ENCODE measurements at regions not wholly inside any gene's neighbourhood (a gene's known extent, or its start where the extent isn't known, plus 50 kb on each side); places are given as distances from the start of the nearest gene placed in this dataset.
"Not testable (repeated sequence)": the region's sequence is repeated elsewhere in the genome, so short reads cannot be mapped to it uniquely, and the experiment has no call there.

GRCh38 chr11:48902153-48902450 is 81.6 kb downstream of the TRIM51G start:
- H3K4me1 ChIP-seq; H3K9me3 ChIP-seq; CTCF ChIA-PET; ATAC-seq; H3K4me2 ChIP-seq; H3K27ac ChIP-seq; FAIRE-seq; DNase-seq (ENCODE audit: low read depth in 1 of 2, low spot score in 1 of 2); POLR2A ChIA-PET; H3K4me3 ChIP-seq: not testable (repeated sequence)
- WGBS (ENCODE audit: missing lambda C conversion rate) = 73% methylated on average over 6 of the region's 6 CpGs

GRCh38 chr11:48901381-48902152 is 82.1 kb downstream of the TRIM51G start:
- ATAC-seq; FAIRE-seq; H3K4me2 ChIP-seq; H3K4me1 ChIP-seq; H3K27ac ChIP-seq; H3K4me3 ChIP-seq; DNase-seq (ENCODE audit: low read depth in 1 of 2, low spot score in 1 of 2); H3K9me3 ChIP-seq; POLR2A ChIA-PET: not testable (repeated sequence)
- CTCF ChIA-PET = interaction anchor here (0.6 kb wide), 1 partner anchor 709 kb away, joined by 3 read pairs; no protein-coding TSS in a partner anchor
- 49% methylated on average over 29 of the region's 30 CpGs for WGBS (ENCODE audit: missing lambda C conversion rate)

- H3K4me2 ChIP-seq; DNase-seq (ENCODE audit: low read depth in 1 of 2, low spot score in 1 of 2); POLR2A ChIA-PET; H3K4me1 ChIP-seq; H3K27ac ChIP-seq; ATAC-seq; FAIRE-seq; H3K9me3 ChIP-seq; H3K4me3 ChIP-seq: not testable (repeated sequence)
- 56% methylated on average over 7 of the region's 29 CpGs for WGBS (ENCODE audit: missing lambda C conversion rate)
- CTCF ChIA-PET = interaction anchor here (0.6 kb wide), 1 partner anchor 709 kb away, joined by 3 read pairs; no protein-coding TSS in a partner anchor
These were observed 82.9 kb downstream of the TRIM51G start for GRCh38 chr11:48900801-48901181.

DNA sequence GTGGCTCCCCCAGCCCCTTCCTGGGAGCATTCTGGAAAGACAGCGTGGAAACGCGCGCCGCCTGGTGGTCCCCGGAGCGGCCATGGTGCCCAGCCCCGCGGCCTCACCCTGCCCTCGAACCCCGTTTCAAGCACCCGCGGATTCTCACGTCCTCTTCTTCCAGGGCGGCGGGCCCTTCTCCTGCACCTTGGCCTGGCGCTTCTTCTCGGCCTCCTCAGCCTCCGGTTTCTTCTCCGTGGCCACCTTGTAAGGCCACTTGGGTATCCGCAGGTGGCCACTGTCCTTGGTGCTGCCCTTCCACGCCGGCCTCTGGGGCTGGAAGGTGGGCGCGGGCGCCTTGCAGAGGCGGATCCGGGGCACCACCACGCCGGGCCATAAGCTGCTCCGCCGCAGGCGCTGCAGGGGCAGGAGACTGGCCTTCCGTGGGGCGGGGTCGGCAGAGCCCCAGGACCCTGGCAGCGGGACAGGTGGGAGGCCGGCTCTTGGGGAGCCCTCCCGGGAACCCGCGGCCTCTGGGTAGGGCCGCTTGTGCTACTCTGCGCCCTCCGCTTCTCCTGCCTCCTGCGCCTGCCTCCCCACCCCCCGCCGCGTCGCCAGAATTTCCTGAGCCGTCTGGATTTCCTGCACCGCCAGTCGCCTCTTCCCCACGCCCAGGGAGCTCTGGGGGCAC is 83.4 kb downstream of the TRIM51G start:
- H3K4me2 ChIP-seq = no peak overlapping the region
- ChIA-PET POLR2A (no interaction called here), CTCF (no interaction called here)
- H3K27ac ChIP-seq = no peak overlapping the region
- TF ChIP-seq CHD4 (IDR thresholded peaks at IDR 0.05; ENCODE audit: borderline replicate concordance) (no peak), MYC (IDR thresholded peaks at IDR 0.05; ENCODE audit: borderline replicate concordance, low read length) (no peak), E2F6 (IDR thresholded peaks at IDR 0.05; ENCODE audit: borderline replicate concordance, low read depth) (no peak), MAZ (IDR thresholded peaks at IDR 0.05; ENCODE audit: borderline replicate concordance, low read depth, low read length) (no peak)
- H3K9me3 ChIP-seq = no peaks in the 10 kb centered on the region; the same call in 2 of the 3 replicates
- no peak for DNase-seq (ENCODE audit: low read depth in 1 of 2, low spot score in 1 of 2)
- FAIRE-seq = no peak
- H3K4me3 ChIP-seq = no peak overlapping the region
- 81% methylated on average over 28 of the region's 53 CpGs for WGBS (ENCODE audit: missing lambda C conversion rate)
- no peaks in the 10 kb centered on the region for H3K4me1 ChIP-seq
- ATAC-seq = no peak

- ATAC-seq (no peak), FAIRE-seq (no peak), DNase-seq (ENCODE audit: low read depth in 1 of 2, low spot score in 1 of 2) (no peak)
- Histone ChIP-seq H3K4me2 (no peak overlapping the region), H3K4me1 (no peaks in the 10 kb centered on the region), H3K4me3 (no peak overlapping the region), H3K9me3 (no peaks in the 10 kb centered on the region), H3K27ac (no peak overlapping the region)
- CTCF ChIA-PET = no interaction called here
- WGBS (ENCODE audit: missing lambda C conversion rate) = 54% methylated on average over 11 of the region's 24 CpGs
- POLR2A ChIA-PET = no interaction called here
- no peak for TF ChIP-seq CHD2 (IDR thresholded peaks at IDR 0.05; ENCODE audit: low read length, partially characterized antibody)
- no peak for TF ChIP-seq ZNF302 (CRISPR knock-in tag; IDR thresholded peaks at IDR 0.05)
- TF ChIP-seq HES2 (IDR thresholded peaks at IDR 0.05) = no peak
- TF ChIP-seq TFCP2L1 (CRISPR knock-in tag; IDR thresholded peaks at IDR 0.05) = no peak
- TF ChIP-seq FOXS1 (CRISPR knock-in tag; IDR thresholded peaks at IDR 0.05) = no peak
- TF ChIP-seq, protein P1, sequence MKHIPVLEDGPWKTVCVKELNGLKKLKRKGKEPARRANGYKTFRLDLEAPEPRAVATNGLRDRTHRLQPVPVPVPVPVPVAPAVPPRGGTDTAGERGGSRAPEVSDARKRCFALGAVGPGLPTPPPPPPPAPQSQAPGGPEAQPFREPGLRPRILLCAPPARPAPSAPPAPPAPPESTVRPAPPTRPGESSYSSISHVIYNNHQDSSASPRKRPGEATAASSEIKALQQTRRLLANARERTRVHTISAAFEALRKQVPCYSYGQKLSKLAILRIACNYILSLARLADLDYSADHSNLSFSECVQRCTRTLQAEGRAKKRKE (CRISPR knock-in tag; IDR thresholded peaks at IDR 0.05; ENCODE audit: low read depth) = no peak
- TF ChIP-seq MYC (IDR thresholded peaks at IDR 0.05; ENCODE audit: borderline replicate concordance, low read length) = no peak
- no peak for TF ChIP-seq CHD4 (IDR thresholded peaks at IDR 0.05; ENCODE audit: borderline replicate concordance)
- TF ChIP-seq CBX2 (IDR thresholded peaks at IDR 0.05; ENCODE audit: borderline replicate concordance, low read depth) = no peak
- TF ChIP-seq HEYL (CRISPR knock-in tag; IDR thresholded peaks at IDR 0.05) = no peak
- no peak for TF ChIP-seq POLR2A (IDR thresholded peaks at IDR 0.05; ENCODE audit: low read length)
- TF ChIP-seq KDM5A (IDR thresholded peaks at IDR 0.05) = no peak
- TF ChIP-seq NR3C1 (IDR thresholded peaks at IDR 0.05) = no peak
- no peak for TF ChIP-seq REST (IDR thresholded peaks at IDR 0.05)
- no peak for TF ChIP-seq RCOR1 (IDR thresholded peaks at IDR 0.05; ENCODE audit: low read depth, low read length)
- TF ChIP-seq SMC3 (IDR thresholded peaks at IDR 0.05) = no peak
- no peak for TF ChIP-seq SREBF2 (IDR thresholded peaks at IDR 0.05)
- TF ChIP-seq ZC3H11A (IDR thresholded peaks at IDR 0.05) = no peak
These were observed 103.7 kb downstream of the TRIM51G start for GRCh38 chr11:48880021-48880441.

All from A549 (cell line).